ENCODE measurements at regions not wholly inside any gene's neighbourhood (a gene's known extent, or its start where the extent isn't known, plus 50 kb on each side); places are given as distances from the start of the nearest gene placed in this dataset.

- FAIRE-seq (no peak), DNase-seq (ENCODE audit: insufficient read length) (no peak)
- TF ChIP-seq POLR2A (IDR thresholded peaks at IDR 0.05; ENCODE audit: low read depth, low read length), result no peak
- no peak for TF ChIP-seq TAF1 (IDR thresholded peaks at IDR 0.05; ENCODE audit: borderline replicate concordance, low read depth, low read length)
- TF ChIP-seq POLR2AphosphoS5 (IDR thresholded peaks at IDR 0.05; ENCODE audit: low read depth, low read length), result no peak
These were observed 74.4 kb upstream of the GRIK3 start for GRCh38 chr1:37108596-37109188.

- no peak for FAIRE-seq
- TF ChIP-seq TAF1 (IDR thresholded peaks at IDR 0.05; ENCODE audit: borderline replicate concordance, low read depth, low read length) (no peak), POLR2AphosphoS5 (IDR thresholded peaks at IDR 0.05; ENCODE audit: low read depth, low read length) (no peak), POLR2A (IDR thresholded peaks at IDR 0.05; ENCODE audit: low read depth, low read length) (no peak)
These were observed 78.1 kb upstream of the GRIK3 start for GRCh38 chr1:37112430-37112829.

GRCh38 chr1:37113285-37113997, 79.1 kb upstream of the GRIK3 start:
- TF ChIP-seq TAF1 (IDR thresholded peaks at IDR 0.05; ENCODE audit: borderline replicate concordance, low read depth, low read length) (no peak), POLR2A (IDR thresholded peaks at IDR 0.05; ENCODE audit: low read depth, low read length) (no peak), POLR2AphosphoS5 (IDR thresholded peaks at IDR 0.05; ENCODE audit: low read depth, low read length) (no peak)
- DNase-seq (ENCODE audit: insufficient read length) (no peak), FAIRE-seq (no peak)

More at GRCh38 chr1:37112430-37112829, 78.1 kb upstream of the GRIK3 start:
- no peak for DNase-seq (ENCODE audit: insufficient read length)

- DNase-seq (ENCODE audit: insufficient read length), result no peak
These were observed 84.5 kb upstream of the GRIK3 start for GRCh38 chr1:37118790-37119189.

GRCh38 chr1:37120279-37120678, 86.0 kb upstream of the GRIK3 start:
- FAIRE-seq (no peak), DNase-seq (ENCODE audit: insufficient read length) (no peak)
- TF ChIP-seq TAF1 (IDR thresholded peaks at IDR 0.05; ENCODE audit: borderline replicate concordance, low read depth, low read length) (no peak), POLR2AphosphoS5 (IDR thresholded peaks at IDR 0.05; ENCODE audit: low read depth, low read length) (no peak), POLR2A (IDR thresholded peaks at IDR 0.05; ENCODE audit: low read depth, low read length) (no peak)

More at GRCh38 chr1:37118790-37119189, 84.5 kb upstream of the GRIK3 start:
- no peak for FAIRE-seq
- TF ChIP-seq POLR2A (IDR thresholded peaks at IDR 0.05; ENCODE audit: low read depth, low read length) (no peak), POLR2AphosphoS5 (IDR thresholded peaks at IDR 0.05; ENCODE audit: low read depth, low read length) (no peak), TAF1 (IDR thresholded peaks at IDR 0.05; ENCODE audit: borderline replicate concordance, low read depth, low read length) (no peak)

- DNase-seq (ENCODE audit: insufficient read length) (no peak), FAIRE-seq (no peak)
- no peak for TF ChIP-seq POLR2A (IDR thresholded peaks at IDR 0.05; ENCODE audit: low read depth, low read length)
- TF ChIP-seq POLR2AphosphoS5 (IDR thresholded peaks at IDR 0.05; ENCODE audit: low read depth, low read length), result no peak
- no peak for TF ChIP-seq TAF1 (IDR thresholded peaks at IDR 0.05; ENCODE audit: borderline replicate concordance, low read depth, low read length)
These were observed 89.2 kb upstream of the GRIK3 start for GRCh38 chr1:37123276-37124115.

GRCh38 chr1:37124501-37124900, 90.2 kb upstream of the GRIK3 start:
- no peak for DNase-seq (ENCODE audit: insufficient read length)
- TF ChIP-seq POLR2A (IDR thresholded peaks at IDR 0.05; ENCODE audit: low read depth, low read length) (no peak), POLR2AphosphoS5 (IDR thresholded peaks at IDR 0.05; ENCODE audit: low read depth, low read length) (no peak), TAF1 (IDR thresholded peaks at IDR 0.05; ENCODE audit: borderline replicate concordance, low read depth, low read length) (no peak)
- FAIRE-seq, result no peak

- TF ChIP-seq POLR2AphosphoS5 (IDR thresholded peaks at IDR 0.05; ENCODE audit: low read depth, low read length) (no peak), TAF1 (IDR thresholded peaks at IDR 0.05; ENCODE audit: borderline replicate concordance, low read depth, low read length) (no peak)
- no peak for FAIRE-seq
- DNase-seq (ENCODE audit: insufficient read length), result no peak
These were observed 91.0 kb upstream of the GRIK3 start for GRCh38 chr1:37125295-37125694.

GRCh38 chr1:37127254-37127748, 93.0 kb upstream of the GRIK3 start:
- DNase-seq (ENCODE audit: insufficient read length) (no peak), FAIRE-seq (no peak)
- TF ChIP-seq TAF1 (IDR thresholded peaks at IDR 0.05; ENCODE audit: borderline replicate concordance, low read depth, low read length) (no peak), POLR2A (IDR thresholded peaks at IDR 0.05; ENCODE audit: low read depth, low read length) (no peak), POLR2AphosphoS5 (IDR thresholded peaks at IDR 0.05; ENCODE audit: low read depth, low read length) (no peak)

GRCh38 chr1:37128091-37128490, 93.8 kb upstream of the GRIK3 start:
- TF ChIP-seq POLR2AphosphoS5 (IDR thresholded peaks at IDR 0.05; ENCODE audit: low read depth, low read length) (no peak), TAF1 (IDR thresholded peaks at IDR 0.05; ENCODE audit: borderline replicate concordance, low read depth, low read length) (no peak), POLR2A (IDR thresholded peaks at IDR 0.05; ENCODE audit: low read depth, low read length) (no peak)
- FAIRE-seq (no peak), DNase-seq (ENCODE audit: insufficient read length) (no peak)

- TF ChIP-seq POLR2AphosphoS5 (IDR thresholded peaks at IDR 0.05; ENCODE audit: low read depth, low read length) (no peak), POLR2A (IDR thresholded peaks at IDR 0.05; ENCODE audit: low read depth, low read length) (no peak), TAF1 (IDR thresholded peaks at IDR 0.05; ENCODE audit: borderline replicate concordance, low read depth, low read length) (no peak)
- FAIRE-seq (no peak), DNase-seq (ENCODE audit: insufficient read length) (no peak)
These were observed 96.1 kb upstream of the GRIK3 start for GRCh38 chr1:37130221-37130948.
